Islet precursor cell (in vitro differentiated cells): ENCODE measurements at regions not wholly inside any gene's neighbourhood (a gene's known extent, or its start where the extent isn't known, plus 50 kb on each side); places are given as distances from the start of the nearest gene placed in this dataset.

Source experiments
- DNase-seq: peaks from one replicate; pipeline ENCODE4 v3.0.0-alpha.2; 2018

- no peak for DNase-seq
These were observed 85.4 kb upstream of the ACTRT2 start for GRCh38 chr1:2935751-2936390.

- no peak for DNase-seq
These were observed 84.4 kb upstream of the ACTRT2 start for GRCh38 chr1:2936559-2937515.

- DNase-seq: no peak
These were observed 83.5 kb upstream of the ACTRT2 start for GRCh38 chr1:2937805-2938204.

- DNase-seq: no peak
These were observed 82.2 kb upstream of the ACTRT2 start for GRCh38 chr1:2939041-2939552.

- DNase-seq: no peak
These were observed 81.1 kb upstream of the ACTRT2 start for GRCh38 chr1:2940178-2940577.

GRCh38 chr1:2941040-2941439 lies 80.2 kb upstream of the ACTRT2 start:
- no peak for DNase-seq

GRCh38 chr1:2941907-2942306 lies 79.4 kb upstream of the ACTRT2 start:
- no peak for DNase-seq

- no peak for DNase-seq
These were observed 78.9 kb upstream of the ACTRT2 start for GRCh38 chr1:2942410-2942809.

- no peak for DNase-seq
These were observed 77.5 kb upstream of the ACTRT2 start for GRCh38 chr1:2943686-2944260.

GRCh38 chr1:2944705-2945104 lies 76.6 kb upstream of the ACTRT2 start:
- DNase-seq: no peak

GRCh38 chr1:2945821-2946231 lies 75.4 kb upstream of the ACTRT2 start:
- DNase-seq: no peak

- DNase-seq: no peak
These were observed 75.0 kb upstream of the ACTRT2 start for GRCh38 chr1:2946291-2946690.

- DNase-seq: no peak
These were observed 74.1 kb upstream of the ACTRT2 start for GRCh38 chr1:2946999-2947690.

GRCh38 chr1:2948001-2948750 lies 73.1 kb upstream of the ACTRT2 start:
- DNase-seq: no peak

- no peak for DNase-seq
These were observed 72.3 kb upstream of the ACTRT2 start for GRCh38 chr1:2948751-2949680.

GRCh38 chr1:2949966-2950925 lies 71.0 kb upstream of the ACTRT2 start:
- DNase-seq: no peak

GRCh38 chr1:2950926-2951305 lies 70.4 kb upstream of the ACTRT2 start:
- DNase-seq: no peak

- no peak for DNase-seq
These were observed 69.4 kb upstream of the ACTRT2 start for GRCh38 chr1:2951856-2952255.

GRCh38 chr1:2952371-2952770 lies 68.9 kb upstream of the ACTRT2 start:
- no peak for DNase-seq

GRCh38 chr1:2952992-2953391 lies 68.3 kb upstream of the ACTRT2 start:
- DNase-seq: no peak
